Uterus (tissue), 2 donors: ENCODE measurements at regions not wholly inside any gene's neighbourhood (a gene's known extent, or its start where the extent isn't known, plus 50 kb on each side); places are given as distances from the start of the nearest gene placed in this dataset.

Source experiments
- POLR2A ChIP-seq, 2 donors: fragments of 450-650 bp; IDR thresholded peaks; one replicate each; pipeline ENCODE4 v1.6.1; 2016; ENCODE audit warnings: antibody characterized with exemption in 2 of 2, mild to moderate bottlenecking in 1 of 2, moderate library complexity in 1 of 2
- TF ChIP-seq, protein P1 (sequence below), 4 experiments: fragments of 200-600 bp in 2 of 4; fragments of 450-650 bp in 2 of 4; sonication (generic) in 2 of 4; IDR thresholded peaks; one replicate each; pipeline ENCODE4 v1.5.1; 2016 to 2019; ENCODE audit warnings: antibody characterized with exemption in 4 of 4, mild to moderate bottlenecking in 2 of 4, moderate library complexity in 1 of 4

DNA sequence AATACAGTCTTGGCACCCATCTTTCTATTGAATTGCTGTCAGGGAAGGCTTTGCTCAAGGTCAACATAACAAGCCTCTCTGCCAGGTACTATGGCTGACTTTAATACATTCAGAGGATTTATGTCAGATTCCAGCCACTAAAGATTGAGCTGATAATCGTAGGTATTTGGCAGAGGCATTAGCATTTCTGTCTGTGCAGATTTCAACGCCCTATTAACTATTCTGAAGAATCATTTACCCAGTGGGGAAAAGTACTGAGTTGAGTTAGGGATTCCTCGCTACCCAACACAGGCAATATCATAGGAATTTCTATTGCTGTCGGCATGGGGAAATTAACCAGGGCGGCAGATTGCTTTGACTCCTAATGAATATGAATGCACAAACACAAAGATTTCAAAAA is 233.7 kb upstream of the SPTLC3 start:
- TF ChIP-seq, protein P1, sequence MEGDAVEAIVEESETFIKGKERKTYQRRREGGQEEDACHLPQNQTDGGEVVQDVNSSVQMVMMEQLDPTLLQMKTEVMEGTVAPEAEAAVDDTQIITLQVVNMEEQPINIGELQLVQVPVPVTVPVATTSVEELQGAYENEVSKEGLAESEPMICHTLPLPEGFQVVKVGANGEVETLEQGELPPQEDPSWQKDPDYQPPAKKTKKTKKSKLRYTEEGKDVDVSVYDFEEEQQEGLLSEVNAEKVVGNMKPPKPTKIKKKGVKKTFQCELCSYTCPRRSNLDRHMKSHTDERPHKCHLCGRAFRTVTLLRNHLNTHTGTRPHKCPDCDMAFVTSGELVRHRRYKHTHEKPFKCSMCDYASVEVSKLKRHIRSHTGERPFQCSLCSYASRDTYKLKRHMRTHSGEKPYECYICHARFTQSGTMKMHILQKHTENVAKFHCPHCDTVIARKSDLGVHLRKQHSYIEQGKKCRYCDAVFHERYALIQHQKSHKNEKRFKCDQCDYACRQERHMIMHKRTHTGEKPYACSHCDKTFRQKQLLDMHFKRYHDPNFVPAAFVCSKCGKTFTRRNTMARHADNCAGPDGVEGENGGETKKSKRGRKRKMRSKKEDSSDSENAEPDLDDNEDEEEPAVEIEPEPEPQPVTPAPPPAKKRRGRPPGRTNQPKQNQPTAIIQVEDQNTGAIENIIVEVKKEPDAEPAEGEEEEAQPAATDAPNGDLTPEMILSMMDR (IDR thresholded peaks at IDR 0.05): no peak
- no peak for TF ChIP-seq POLR2A (IDR thresholded peaks at IDR 0.05)
